ES-I3 (cell line): ENCODE measurements at regions not wholly inside any gene's neighbourhood (a gene's known extent, or its start where the extent isn't known, plus 50 kb on each side); places are given as distances from the start of the nearest gene placed in this dataset.

Source experiments
- H3K36me3 ChIP-seq: 2 replicates; pipeline ENCODE4 v1.6.1; 2013; ENCODE audit warnings: mild to moderate bottlenecking, low read length, control low read depth, moderate library complexity; ENCODE audit not compliant: insufficient read depth
- H3K4me1 ChIP-seq: 2 replicates; pipeline ENCODE4 v1.6.1; 2013; ENCODE audit warnings: mild to moderate bottlenecking, control low read depth, low read length; ENCODE audit not compliant: insufficient read depth
- H3K9ac ChIP-seq: 2 replicates; pipeline ENCODE4 v1.6.1; 2013; ENCODE audit warnings: low read depth, mild to moderate bottlenecking, low read length, moderate library complexity
- H3K9me3 ChIP-seq: 2 replicates; pipeline ENCODE4 v1.6.1; 2013; ENCODE audit warnings: mild to moderate bottlenecking, low read length, moderate library complexity; ENCODE audit not compliant: control insufficient read depth, insufficient read depth

GRCh38 chr2:56099963-56100362 is 83.8 kb upstream of the CCDC85A start:
- Histone ChIP-seq H3K9me3 (no peaks in the 10 kb centered on the region), H3K9ac (no peak overlapping the region), H3K4me1 (0 out of 2 replicates have a peak, but pooled peaks cover 7% of the 10 kb centered on the region), H3K36me3 (no peaks in the 10 kb centered on the region)

DNA sequence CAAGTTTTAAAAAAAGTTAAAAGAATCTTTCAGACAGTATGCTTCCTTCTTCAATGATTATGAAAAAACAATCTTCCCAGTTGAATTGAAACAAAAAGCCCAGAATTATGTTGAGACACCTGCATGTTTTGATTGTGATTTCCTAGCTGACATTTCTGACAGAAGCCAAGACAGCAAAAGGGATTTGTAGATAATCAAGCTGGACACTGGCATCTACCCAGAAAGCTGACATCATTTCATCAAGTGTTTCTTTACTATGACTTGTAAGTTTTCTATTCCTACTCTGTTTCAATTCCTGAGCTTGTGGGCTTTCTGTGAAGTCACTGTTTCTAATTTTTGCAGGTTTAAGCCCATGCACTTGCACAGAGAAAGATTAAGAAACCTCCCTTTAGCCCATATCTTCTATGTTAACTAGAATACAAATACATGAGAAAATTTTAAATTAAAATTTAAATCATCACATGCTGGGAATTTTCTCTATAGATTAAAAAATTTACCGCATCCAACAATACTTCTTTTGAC is 82.9 kb upstream of the CCDC85A start:
- no peaks in the 10 kb centered on the region for H3K36me3 ChIP-seq
- no peaks in the 10 kb centered on the region for H3K9me3 ChIP-seq
- no peak overlapping the region for H3K9ac ChIP-seq
- H3K4me1 ChIP-seq = 0 out of 2 replicates have a peak, but pooled peaks cover 7% of the 10 kb centered on the region

DNA sequence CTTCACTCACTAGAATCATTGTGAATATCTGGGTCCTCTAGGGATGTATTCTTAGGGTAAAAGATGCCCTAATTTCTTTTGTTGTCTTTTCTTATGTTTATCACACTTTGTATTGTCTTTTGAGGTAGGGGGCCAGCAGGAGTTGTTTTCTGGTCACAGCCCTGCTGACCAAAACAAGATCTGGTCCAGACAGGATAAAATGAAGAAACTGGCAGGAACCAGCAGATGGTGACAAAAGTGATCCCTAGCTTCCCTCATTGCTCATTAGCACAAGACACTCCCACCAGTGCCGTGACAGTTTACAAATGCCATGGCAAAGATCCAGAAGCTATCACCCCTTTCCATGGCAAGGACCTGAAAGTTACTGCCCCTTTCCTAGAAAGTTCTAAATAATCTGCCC is 81.7 kb upstream of the CCDC85A start:
- Histone ChIP-seq H3K4me1 (0 out of 2 replicates have a peak, but pooled peaks cover 7% of the 10 kb centered on the region), H3K9ac (no peak overlapping the region), H3K36me3 (no peaks in the 10 kb centered on the region), H3K9me3 (no peaks in the 10 kb centered on the region)

DNA sequence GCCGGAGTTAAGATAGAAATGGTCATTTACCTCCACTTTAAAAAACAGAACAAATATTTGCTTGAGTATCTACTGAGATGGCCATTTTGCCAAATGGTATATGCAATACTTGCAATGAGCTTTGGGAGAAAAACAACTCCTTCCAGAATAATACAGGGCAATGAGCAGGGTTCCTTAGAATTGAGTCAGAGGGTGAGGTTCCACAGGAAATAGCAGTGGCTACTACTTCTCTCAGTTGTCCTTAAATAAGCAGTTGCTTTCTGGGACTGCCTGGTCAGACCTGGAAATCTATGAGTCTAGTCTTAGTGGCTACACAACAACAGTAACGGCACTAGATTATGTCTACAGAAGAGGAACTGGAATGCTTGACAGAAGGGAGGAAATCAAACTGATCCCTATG is 80.9 kb upstream of the CCDC85A start:
- Histone ChIP-seq H3K9ac (no peak overlapping the region), H3K36me3 (no peaks in the 10 kb centered on the region), H3K4me1 (0 out of 2 replicates have a peak, but pooled peaks cover 7% of the 10 kb centered on the region), H3K9me3 (no peaks in the 10 kb centered on the region)

DNA sequence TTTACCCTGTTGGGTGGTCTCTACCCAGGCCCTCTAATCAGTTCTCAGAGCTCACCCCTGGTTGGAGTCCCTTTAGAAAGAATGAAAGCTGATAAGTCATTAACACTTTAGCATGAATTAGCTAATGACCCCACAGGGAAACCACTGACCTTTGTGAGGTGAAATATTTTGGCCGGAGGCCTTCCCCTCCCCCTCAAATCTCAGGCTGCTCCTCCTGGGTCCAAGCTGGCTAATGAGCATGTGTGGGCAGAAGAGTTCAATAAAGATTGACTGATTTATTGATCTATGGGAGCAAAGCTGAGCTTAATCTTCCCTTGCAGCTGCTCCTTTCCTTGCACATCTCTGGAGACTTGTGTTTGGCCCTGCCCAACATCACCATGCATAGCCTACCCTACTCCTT is 78.8 kb upstream of the CCDC85A start:
- Histone ChIP-seq H3K9me3 (no peaks in the 10 kb centered on the region), H3K36me3 (no peaks in the 10 kb centered on the region), H3K9ac (no peak overlapping the region), H3K4me1 (0 out of 2 replicates have a peak, but pooled peaks cover 7% of the 10 kb centered on the region)

GRCh38 chr2:56107502-56108220 is 76.1 kb upstream of the CCDC85A start:
- H3K9ac ChIP-seq = no peak overlapping the region
- no peaks in the 10 kb centered on the region for H3K36me3 ChIP-seq
- no peaks in the 10 kb centered on the region for H3K4me1 ChIP-seq
- H3K9me3 ChIP-seq = no peaks in the 10 kb centered on the region

DNA sequence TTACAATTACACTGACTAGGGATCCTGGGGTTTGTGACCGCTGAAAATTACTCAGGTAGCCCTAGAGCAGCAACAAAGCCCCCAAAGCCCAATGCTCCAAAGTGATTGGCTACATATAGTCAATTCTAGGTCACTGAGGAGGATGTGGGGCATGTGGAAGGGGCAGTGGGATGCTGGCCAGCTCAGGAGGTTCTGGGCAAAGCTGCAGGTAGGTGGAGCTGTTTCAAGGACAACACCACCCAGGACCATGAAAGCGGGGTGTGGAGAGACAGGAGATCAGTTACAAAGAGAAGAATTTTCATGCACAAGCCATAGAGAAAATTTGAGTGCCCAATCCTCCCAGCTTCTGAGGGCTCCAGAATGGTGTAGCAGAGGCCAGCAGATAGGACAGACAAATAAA is 75.0 kb upstream of the CCDC85A start:
- Histone ChIP-seq H3K4me1 (peaks cover 7% of the 10 kb centered on the region; the same call in 1 of the 2 replicates), H3K36me3 (no peaks in the 10 kb centered on the region), H3K9ac (no peak overlapping the region), H3K9me3 (no peaks in the 10 kb centered on the region)

DNA sequence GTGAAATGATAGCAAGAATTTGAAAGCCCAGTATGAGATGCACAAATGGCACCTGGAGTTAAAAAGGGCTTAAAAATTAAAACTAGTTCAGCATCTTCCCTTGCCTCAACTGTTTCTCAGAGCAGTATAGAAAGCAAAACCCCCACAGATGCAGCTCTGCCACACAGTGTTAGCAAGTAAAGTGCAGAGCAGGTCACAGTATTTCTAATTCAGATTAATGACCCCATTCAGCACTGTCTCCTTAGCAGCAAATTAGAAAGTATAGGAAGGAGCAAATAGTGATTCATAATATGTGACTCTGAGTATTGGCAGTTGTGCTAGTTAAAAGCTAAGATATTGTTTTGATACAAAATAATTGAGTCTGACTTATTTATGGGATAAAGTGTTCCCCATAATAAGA is 73.8 kb upstream of the CCDC85A start:
- no peaks in the 10 kb centered on the region for H3K36me3 ChIP-seq
- no peaks in the 10 kb centered on the region for H3K9me3 ChIP-seq
- no peak overlapping the region for H3K9ac ChIP-seq
- H3K4me1 ChIP-seq = peaks cover 9% of the 10 kb centered on the region; the same call in 1 of the 2 replicates

DNA sequence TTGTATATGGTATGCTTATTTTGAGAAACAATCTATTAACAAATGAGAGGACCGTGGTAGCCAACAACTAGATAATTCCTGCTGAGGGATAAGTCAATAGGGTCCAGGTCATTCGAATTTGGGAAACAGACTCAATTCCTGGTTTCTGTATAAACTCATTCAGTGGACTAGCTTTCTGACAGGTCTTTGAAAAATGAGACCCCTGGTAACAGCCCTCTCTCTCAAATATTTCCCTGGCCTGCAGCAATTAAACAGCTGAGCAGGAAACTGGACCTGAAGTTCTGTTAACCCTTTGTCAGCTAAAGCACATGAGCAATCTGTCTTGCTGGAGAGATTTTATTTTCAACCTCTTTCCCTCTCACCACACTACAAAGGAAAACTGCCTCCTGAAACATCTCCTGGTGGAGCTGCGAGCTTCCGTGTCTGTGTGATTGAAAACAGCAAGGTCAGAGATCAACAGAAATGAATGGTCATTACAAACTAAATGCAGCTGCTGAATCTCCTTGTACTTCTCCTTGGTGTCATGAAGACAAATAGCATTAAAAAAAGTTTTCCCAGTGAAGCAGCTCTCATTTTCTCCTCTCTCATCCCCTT is 70.3 kb upstream of the CCDC85A start:
- Histone ChIP-seq H3K9ac (no peak overlapping the region), H3K9me3 (no peaks in the 10 kb centered on the region), H3K4me1 (peaks cover 25% of the 10 kb centered on the region), H3K36me3 (no peaks in the 10 kb centered on the region)

- H3K36me3 ChIP-seq = no peaks in the 10 kb centered on the region
- no peaks in the 10 kb centered on the region for H3K9me3 ChIP-seq
- peak overlapping the region; percentile 41 for H3K9ac ChIP-seq
- peaks cover 28% of the 10 kb centered on the region for H3K4me1 ChIP-seq
Observed at GRCh38 chr2:56117764-56118163, 66.0 kb upstream of the CCDC85A start.

- peak overlapping the region; percentile 41 for H3K9ac ChIP-seq
- no peaks in the 10 kb centered on the region for H3K9me3 ChIP-seq
- no peaks in the 10 kb centered on the region for H3K36me3 ChIP-seq
- peaks cover 25% of the 10 kb centered on the region for H3K4me1 ChIP-seq
Observed at GRCh38 chr2:56118474-56118873, 65.3 kb upstream of the CCDC85A start.

DNA sequence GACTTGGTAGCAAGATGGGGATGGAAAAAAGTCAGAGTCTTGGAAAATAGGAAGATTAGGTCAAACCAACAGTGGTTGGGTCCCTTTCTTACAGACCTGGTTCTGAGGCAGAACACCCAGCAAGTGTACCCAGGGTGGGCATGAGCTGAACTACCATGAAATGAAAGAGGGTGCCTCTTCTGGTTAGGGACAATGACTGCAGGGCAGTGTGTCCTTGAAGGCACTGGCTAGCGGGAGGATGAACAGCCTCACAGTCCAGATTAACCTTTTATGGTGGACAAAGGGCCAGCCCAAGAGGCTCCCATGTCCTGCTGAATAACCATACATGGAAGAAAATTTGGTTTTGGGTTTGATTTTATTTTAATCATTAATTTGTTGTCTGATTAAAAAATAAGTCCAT is 61.8 kb upstream of the CCDC85A start:
- no peak overlapping the region for H3K9ac ChIP-seq
- H3K9me3 ChIP-seq = no peaks in the 10 kb centered on the region
- H3K36me3 ChIP-seq = no peaks in the 10 kb centered on the region
- peaks cover 22% of the 10 kb centered on the region for H3K4me1 ChIP-seq

- H3K4me1 ChIP-seq = peaks cover 9% of the 10 kb centered on the region; the same call in 1 of the 2 replicates
- no peaks in the 10 kb centered on the region for H3K9me3 ChIP-seq
- H3K36me3 ChIP-seq = no peaks in the 10 kb centered on the region
- H3K9ac ChIP-seq = no peak overlapping the region
Observed at GRCh38 chr2:56123538-56123937, 60.3 kb upstream of the CCDC85A start.

- Histone ChIP-seq H3K9me3 (no peaks in the 10 kb centered on the region), H3K36me3 (no peaks in the 10 kb centered on the region), H3K9ac (no peak overlapping the region), H3K4me1 (peaks cover 6% of the 10 kb centered on the region; the same call in 1 of the 2 replicates)
Observed at GRCh38 chr2:56127010-56127409, 56.8 kb upstream of the CCDC85A start.
